PC-9 (cell line): ENCODE measurements at regions not wholly inside any gene's neighbourhood (a gene's known extent, or its start where the extent isn't known, plus 50 kb on each side); places are given as distances from the start of the nearest gene placed in this dataset.

ENCODE experiments used
- EZH2 ChIP-seq: fragments of 200-600 bp; sonication (generic); IDR thresholded peaks from 2 replicates; pipeline ENCODE4 v1.8.0; 2017; ENCODE audit warnings: antibody characterized with exemption, low read depth
- TF ChIP-seq, protein P1 (sequence below): fragments of 200-600 bp; sonication (generic); conservative IDR thresholded peaks from 2 replicates; pipeline ENCODE4 v1.6.1; 2017; ENCODE audit warnings: mixed run types, antibody characterized with exemption, mild to moderate bottlenecking, moderate library complexity

DNA sequence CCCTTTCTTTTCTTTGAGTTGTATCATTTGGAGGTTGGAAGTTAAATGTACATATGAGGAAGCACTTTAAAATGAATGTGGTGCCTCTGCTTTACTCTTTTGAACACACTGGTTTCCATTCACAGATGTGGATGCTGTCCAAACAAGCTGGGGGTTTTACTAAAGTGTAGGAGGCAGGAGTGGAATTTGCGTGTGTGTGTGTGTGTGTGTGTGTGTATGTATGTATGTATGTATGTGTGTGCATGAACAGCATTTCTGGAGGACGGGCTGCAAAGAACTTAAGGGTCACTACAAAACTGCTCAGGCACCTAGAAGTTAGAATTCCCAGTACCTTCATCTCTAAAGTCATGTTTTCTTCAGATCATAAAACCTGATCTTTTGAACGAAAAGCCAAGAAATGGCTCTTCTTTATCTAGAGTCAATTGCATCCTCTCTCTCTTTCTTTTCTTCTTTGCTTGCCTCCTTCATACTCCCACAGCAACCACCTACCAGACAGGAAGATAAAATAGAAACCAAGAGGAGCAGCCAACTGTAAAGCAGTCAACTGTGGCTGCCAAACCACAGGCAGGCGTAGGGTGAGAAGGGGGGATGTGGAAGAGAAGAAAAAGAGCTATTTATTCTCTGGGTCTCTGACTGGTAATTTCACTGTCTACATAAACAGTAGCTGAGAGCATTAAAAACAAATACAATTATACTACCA is 177.0 kb upstream of the RASGEF1B start:
- TF ChIP-seq, protein P1, sequence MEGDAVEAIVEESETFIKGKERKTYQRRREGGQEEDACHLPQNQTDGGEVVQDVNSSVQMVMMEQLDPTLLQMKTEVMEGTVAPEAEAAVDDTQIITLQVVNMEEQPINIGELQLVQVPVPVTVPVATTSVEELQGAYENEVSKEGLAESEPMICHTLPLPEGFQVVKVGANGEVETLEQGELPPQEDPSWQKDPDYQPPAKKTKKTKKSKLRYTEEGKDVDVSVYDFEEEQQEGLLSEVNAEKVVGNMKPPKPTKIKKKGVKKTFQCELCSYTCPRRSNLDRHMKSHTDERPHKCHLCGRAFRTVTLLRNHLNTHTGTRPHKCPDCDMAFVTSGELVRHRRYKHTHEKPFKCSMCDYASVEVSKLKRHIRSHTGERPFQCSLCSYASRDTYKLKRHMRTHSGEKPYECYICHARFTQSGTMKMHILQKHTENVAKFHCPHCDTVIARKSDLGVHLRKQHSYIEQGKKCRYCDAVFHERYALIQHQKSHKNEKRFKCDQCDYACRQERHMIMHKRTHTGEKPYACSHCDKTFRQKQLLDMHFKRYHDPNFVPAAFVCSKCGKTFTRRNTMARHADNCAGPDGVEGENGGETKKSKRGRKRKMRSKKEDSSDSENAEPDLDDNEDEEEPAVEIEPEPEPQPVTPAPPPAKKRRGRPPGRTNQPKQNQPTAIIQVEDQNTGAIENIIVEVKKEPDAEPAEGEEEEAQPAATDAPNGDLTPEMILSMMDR: no peak
- TF ChIP-seq EZH2: no peak
